ENCODE measurements at regions not wholly inside any gene's neighbourhood (a gene's known extent, or its start where the extent isn't known, plus 50 kb on each side); places are given as distances from the start of the nearest gene placed in this dataset.
"Not testable (repeated sequence)": the region's sequence is repeated elsewhere in the genome, so short reads cannot be mapped to it uniquely, and the experiment has no call there.

- Histone ChIP-seq H3K79me2 (ENCODE audit: low read length) (no peaks in the 10 kb centered on the region), H2AFZ (ENCODE audit: low read depth, low read length) (no peak overlapping the region), H4K20me1 (ENCODE audit: insufficient read depth, low read length) (no peaks in the 10 kb centered on the region), H3K36me3 (replicated peaks; ENCODE audit: low read depth, low read length) (no peaks in the 10 kb centered on the region), H3K9ac (ENCODE audit: low read length) (no peak overlapping the region), H3K4me3 (ENCODE audit: low read length) (no peak overlapping the region), H3K9me3 (ENCODE audit: insufficient read depth, low read length) (no peaks in the 10 kb centered on the region), H3K27me3 (ENCODE audit: low read depth, low read length) (no peaks in the 10 kb centered on the region), H3K4me1 (ENCODE audit: low read length) (no peaks in the 10 kb centered on the region), H3K4me2 (ENCODE audit: low read length) (no peak overlapping the region), H3K27ac (ENCODE audit: low read length) (no peak overlapping the region)
- TF ChIP-seq EZH2phosphoT487 (IDR thresholded peaks at IDR 0.05; ENCODE audit: low read depth) (no peak), CTCF (IDR thresholded peaks at IDR 0.05; ENCODE audit: low read depth, low read length) (no peak)
Observed at GRCh38 chr18:52237551-52237950, 102.4 kb upstream of the DCC start.

- no peak overlapping the region for H2AFZ ChIP-seq (ENCODE audit: low read depth, low read length)
- peaks cover 4% of the 10 kb centered on the region for H3K36me3 ChIP-seq (replicated peaks; ENCODE audit: low read depth, low read length)
- H3K9ac ChIP-seq (ENCODE audit: low read length) = no peak overlapping the region
- TF ChIP-seq CTCF (IDR thresholded peaks at IDR 0.05; ENCODE audit: low read depth, low read length) (no peak), EZH2phosphoT487 (IDR thresholded peaks at IDR 0.05; ENCODE audit: low read depth) (no peak)
- H3K4me3 ChIP-seq (ENCODE audit: low read length) = no peak overlapping the region
- H3K9me3 ChIP-seq (ENCODE audit: insufficient read depth, low read length) = peaks cover 12% of the 10 kb centered on the region; the same call in 1 of the 2 replicates
- no peaks in the 10 kb centered on the region for H4K20me1 ChIP-seq (ENCODE audit: insufficient read depth, low read length)
- no peaks in the 10 kb centered on the region for H3K4me1 ChIP-seq (ENCODE audit: low read length)
- H3K79me2 ChIP-seq (ENCODE audit: low read length) = no peaks in the 10 kb centered on the region
- no peaks in the 10 kb centered on the region for H3K27me3 ChIP-seq (ENCODE audit: low read depth, low read length)
- no peak overlapping the region for H3K27ac ChIP-seq (ENCODE audit: low read length)
- H3K4me2 ChIP-seq (ENCODE audit: low read length) = no peak overlapping the region
Observed at GRCh38 chr18:52242711-52243110, 97.3 kb upstream of the DCC start.

GRCh38 chr18:52244658-52245057 lies 95.3 kb upstream of the DCC start:
- Histone ChIP-seq H3K27ac (ENCODE audit: low read length) (no peak overlapping the region), H4K20me1 (ENCODE audit: insufficient read depth, low read length) (no peaks in the 10 kb centered on the region), H3K79me2 (ENCODE audit: low read length) (no peaks in the 10 kb centered on the region), H3K9me3 (ENCODE audit: insufficient read depth, low read length) (peaks cover 16% of the 10 kb centered on the region; the same call in 1 of the 2 replicates), H3K9ac (ENCODE audit: low read length) (no peak overlapping the region), H3K4me1 (ENCODE audit: low read length) (no peaks in the 10 kb centered on the region), H3K4me2 (ENCODE audit: low read length) (no peak overlapping the region), H3K4me3 (ENCODE audit: low read length) (no peak overlapping the region), H3K27me3 (ENCODE audit: low read depth, low read length) (no peaks in the 10 kb centered on the region), H3K36me3 (replicated peaks; ENCODE audit: low read depth, low read length) (peaks cover 11% of the 10 kb centered on the region), H2AFZ (ENCODE audit: low read depth, low read length) (no peak overlapping the region)
- TF ChIP-seq CTCF (IDR thresholded peaks at IDR 0.05; ENCODE audit: low read depth, low read length) (no peak), EZH2phosphoT487 (IDR thresholded peaks at IDR 0.05; ENCODE audit: low read depth) (no peak)

- Histone ChIP-seq H3K4me3 (ENCODE audit: low read length) (no peak overlapping the region), H4K20me1 (ENCODE audit: insufficient read depth, low read length) (no peaks in the 10 kb centered on the region), H3K4me2 (ENCODE audit: low read length) (no peak overlapping the region), H3K4me1 (ENCODE audit: low read length) (no peaks in the 10 kb centered on the region), H3K27me3 (ENCODE audit: low read depth, low read length) (no peaks in the 10 kb centered on the region), H3K79me2 (ENCODE audit: low read length) (no peaks in the 10 kb centered on the region), H3K27ac (ENCODE audit: low read length) (no peak overlapping the region), H3K9me3 (ENCODE audit: insufficient read depth, low read length) (peaks cover 21% of the 10 kb centered on the region; the same call in 1 of the 2 replicates), H3K9ac (ENCODE audit: low read length) (no peak overlapping the region), H3K36me3 (replicated peaks; ENCODE audit: low read depth, low read length) (peaks cover 4% of the 10 kb centered on the region), H2AFZ (ENCODE audit: low read depth, low read length) (no peak overlapping the region)
- TF ChIP-seq EZH2phosphoT487 (IDR thresholded peaks at IDR 0.05; ENCODE audit: low read depth) (no peak), CTCF (IDR thresholded peaks at IDR 0.05; ENCODE audit: low read depth, low read length) (no peak)
Observed at GRCh38 chr18:52254367-52254766, 85.6 kb upstream of the DCC start.

GRCh38 chr18:52257417-52257816 lies 82.6 kb upstream of the DCC start:
- H3K4me1 ChIP-seq (ENCODE audit: low read length); H3K79me2 ChIP-seq (ENCODE audit: low read length); H4K20me1 ChIP-seq (ENCODE audit: insufficient read depth, low read length); H2AFZ ChIP-seq (ENCODE audit: low read depth, low read length); H3K4me3 ChIP-seq (ENCODE audit: low read length); H3K27ac ChIP-seq (ENCODE audit: low read length); H3K27me3 ChIP-seq (ENCODE audit: low read depth, low read length); H3K4me2 ChIP-seq (ENCODE audit: low read length); H3K36me3 ChIP-seq (replicated peaks; ENCODE audit: low read depth, low read length); H3K9ac ChIP-seq (ENCODE audit: low read length): not testable (repeated sequence)
- peaks cover 21% of the 10 kb centered on the region; the same call in 1 of the 2 replicates for H3K9me3 ChIP-seq (ENCODE audit: insufficient read depth, low read length)
